LNCAP (cell line): ENCODE measurements at regions not wholly inside any gene's neighbourhood (a gene's known extent, or its start where the extent isn't known, plus 50 kb on each side); places are given as distances from the start of the nearest gene placed in this dataset.

Experiments
- CTCF ChIP-seq: fragments of 450-650 bp; IDR thresholded peaks from 2 replicates; pipeline ENCODE4 v1.5.1; 2017; ENCODE audit warnings: mild to moderate bottlenecking

GRCh38 chr3:87949189-87949878 is 109.5 kb downstream of the CGGBP1 start:
- no peak for TF ChIP-seq CTCF

- TF ChIP-seq CTCF = no peak
These were observed 134.3 kb downstream of the CGGBP1 start for GRCh38 chr3:87924485-87924884.

- TF ChIP-seq CTCF = no peak
These were observed 138.3 kb downstream of the CGGBP1 start for GRCh38 chr3:87920549-87920948.

GRCh38 chr3:87901141-87901540 is 157.7 kb downstream of the CGGBP1 start:
- no peak for TF ChIP-seq CTCF

GRCh38 chr3:87900061-87900460 is 158.7 kb downstream of the CGGBP1 start:
- peak; percentile 42 for TF ChIP-seq CTCF

GRCh38 chr3:87898971-87899370 is 159.8 kb downstream of the CGGBP1 start:
- no peak for TF ChIP-seq CTCF

GRCh38 chr3:87895983-87896382 is 162.8 kb downstream of the CGGBP1 start:
- no peak for TF ChIP-seq CTCF

GRCh38 chr3:87873136-87873535 is 185.7 kb downstream of the CGGBP1 start:
- TF ChIP-seq CTCF = no peak
